Breast epithelium (tissue), 3 donors: ENCODE measurements at regions not wholly inside any gene's neighbourhood (a gene's known extent, or its start where the extent isn't known, plus 50 kb on each side); places are given as distances from the start of the nearest gene placed in this dataset.
"Not testable (repeated sequence)": the region's sequence is repeated elsewhere in the genome, so short reads cannot be mapped to it uniquely, and the experiment has no call there.

Source experiments
- CTCF ChIP-seq, 3 donors: fragments of 450-650 bp; IDR thresholded peaks; one replicate each; pipeline ENCODE4 v1.5.1; 2016 to 2017; ENCODE audit warnings: antibody characterized with exemption in 3 of 3, mild to moderate bottlenecking in 3 of 3, moderate library complexity in 3 of 3
- POLR2A ChIP-seq: fragments of 450-650 bp; IDR thresholded peaks from one replicate; pipeline ENCODE4 v1.6.1; 2016; ENCODE audit warnings: antibody characterized with exemption, mild to moderate bottlenecking, moderate library complexity
- POLR2AphosphoS5 ChIP-seq, 3 donors: sonication (generic); formaldehyde crosslinking; IDR thresholded peaks; one replicate each; pipeline ENCODE4 v1.6.1; 2017; ENCODE audit warnings: antibody characterized with exemption in 3 of 3

- not testable (repeated sequence) for TF ChIP-seq CTCF (IDR thresholded peaks at IDR 0.05); POLR2AphosphoS5 (IDR thresholded peaks at IDR 0.05); POLR2A
These were observed 57.9 kb upstream of the CENPE start for GRCh38 chr4:103256068-103256467.
